ENCODE measurements at regions not wholly inside any gene's neighbourhood (a gene's known extent, or its start where the extent isn't known, plus 50 kb on each side); places are given as distances from the start of the nearest gene placed in this dataset.

- TF ChIP-seq MYC (IDR thresholded peaks at IDR 0.05; ENCODE audit: low read depth, low read length) (no peak), CTCF (IDR thresholded peaks at IDR 0.05; ENCODE audit: low read depth, low read length) (no peak)
Measured at GRCh38 chr2:122525336-122525735, 769.9 kb downstream of the TSN start.
